Mucosa of rectum (tissue), 2 donors: ENCODE measurements at regions not wholly inside any gene's neighbourhood (a gene's known extent, or its start where the extent isn't known, plus 50 kb on each side); places are given as distances from the start of the nearest gene placed in this dataset.
"Not testable (repeated sequence)": the region's sequence is repeated elsewhere in the genome, so short reads cannot be mapped to it uniquely, and the experiment has no call there.

ENCODE experiments used
- H3K27ac ChIP-seq, 2 donors: one replicate each; pipeline ENCODE4 v1.7.0; 2013; ENCODE audit warnings: inconsistent platforms in 2 of 2, low read depth in 2 of 2, low read length in 2 of 2
- H3K27me3 ChIP-seq, 2 donors: one replicate each; pipeline ENCODE4 v1.7.0; 2013; ENCODE audit warnings: low read length in 2 of 2; ENCODE audit not compliant: control insufficient read depth in 2 of 2, insufficient read depth in 2 of 2
- H3K36me3 ChIP-seq, 2 donors: one replicate each; pipeline ENCODE4 v1.7.0; 2013; ENCODE audit warnings: low read length in 2 of 2; ENCODE audit not compliant: control insufficient read depth in 2 of 2, insufficient read depth in 2 of 2
- H3K4me1 ChIP-seq, 2 donors: one replicate each; pipeline ENCODE4 v1.7.0; 2013; ENCODE audit warnings: low read length in 2 of 2, mild to moderate bottlenecking in 1 of 2; ENCODE audit not compliant: control insufficient read depth in 2 of 2, insufficient read depth in 2 of 2
- H3K4me3 ChIP-seq, 2 donors: one replicate each; pipeline ENCODE4 v1.7.0; 2013; ENCODE audit warnings: low read length in 2 of 2
- H3K9ac ChIP-seq, 2 donors: one replicate each; pipeline ENCODE4 v1.7.0; 2013; ENCODE audit warnings: low read length in 2 of 2, low read depth in 1 of 2, mild to moderate bottlenecking in 1 of 2
- H3K9me3 ChIP-seq, 2 donors: one replicate each; pipeline ENCODE4 v1.7.0; 2013; ENCODE audit warnings: low read length in 2 of 2; ENCODE audit not compliant: control insufficient read depth in 2 of 2
- donor health status: healthy.
- donor health status: Normal muscosa, but diverticular disease.

- H3K4me1 ChIP-seq: peaks cover 0 to 4% of the 10 kb centered on the region in 2 donors
- H3K9ac ChIP-seq: no peak overlapping the region
- no peak overlapping the region for H3K27ac ChIP-seq
- H3K9me3 ChIP-seq: no peaks in the 10 kb centered on the region
- no peak overlapping the region for H3K4me3 ChIP-seq
- peaks cover 3 to 14% of the 10 kb centered on the region in 2 donors for H3K27me3 ChIP-seq
- H3K36me3 ChIP-seq: no peaks in the 10 kb centered on the region
Observed at GRCh38 chr17:77061669-77062068, 79.1 kb upstream of the SEC14L1 start.

DNA sequence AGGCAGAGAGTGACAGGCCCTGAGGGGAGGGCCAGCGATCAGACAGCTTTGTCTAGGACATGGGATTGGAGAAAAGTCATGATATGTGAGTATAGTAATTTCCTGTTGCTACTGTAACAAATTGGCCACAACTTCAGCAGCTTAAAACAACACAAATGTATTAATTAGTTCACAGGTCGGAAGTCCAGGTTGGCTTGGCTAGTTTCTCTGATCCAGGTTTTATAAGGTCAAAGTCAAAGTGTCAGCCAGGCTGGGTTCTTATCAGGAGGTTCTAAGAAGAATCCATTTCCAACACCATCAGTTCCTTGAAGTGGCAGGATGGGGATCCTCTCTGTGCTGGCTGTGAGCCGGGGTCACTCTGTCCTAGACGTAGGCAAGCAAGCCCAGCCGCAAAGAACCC lies 76.2 kb upstream of the SEC14L1 start:
- Histone ChIP-seq H3K9me3 (no peaks in the 10 kb centered on the region), H3K4me1 (peaks cover 0 to 4% of the 10 kb centered on the region in 2 donors), H3K27me3 (peaks cover 0 to 12% of the 10 kb centered on the region in 2 donors), H3K36me3 (no peaks in the 10 kb centered on the region), H3K27ac (no peak overlapping the region), H3K9ac (no peak overlapping the region), H3K4me3 (no peak overlapping the region)

- Histone ChIP-seq H3K4me3 (no peak overlapping the region), H3K27me3 (peaks cover 0 to 7% of the 10 kb centered on the region in 2 donors), H3K36me3 (no peaks in the 10 kb centered on the region), H3K9me3 (no peaks in the 10 kb centered on the region), H3K27ac (no peak overlapping the region), H3K4me1 (peaks cover 0 to 4% of the 10 kb centered on the region in 2 donors), H3K9ac (no peak overlapping the region)
Observed at GRCh38 chr17:77066165-77066564, 74.6 kb upstream of the SEC14L1 start.

DNA sequence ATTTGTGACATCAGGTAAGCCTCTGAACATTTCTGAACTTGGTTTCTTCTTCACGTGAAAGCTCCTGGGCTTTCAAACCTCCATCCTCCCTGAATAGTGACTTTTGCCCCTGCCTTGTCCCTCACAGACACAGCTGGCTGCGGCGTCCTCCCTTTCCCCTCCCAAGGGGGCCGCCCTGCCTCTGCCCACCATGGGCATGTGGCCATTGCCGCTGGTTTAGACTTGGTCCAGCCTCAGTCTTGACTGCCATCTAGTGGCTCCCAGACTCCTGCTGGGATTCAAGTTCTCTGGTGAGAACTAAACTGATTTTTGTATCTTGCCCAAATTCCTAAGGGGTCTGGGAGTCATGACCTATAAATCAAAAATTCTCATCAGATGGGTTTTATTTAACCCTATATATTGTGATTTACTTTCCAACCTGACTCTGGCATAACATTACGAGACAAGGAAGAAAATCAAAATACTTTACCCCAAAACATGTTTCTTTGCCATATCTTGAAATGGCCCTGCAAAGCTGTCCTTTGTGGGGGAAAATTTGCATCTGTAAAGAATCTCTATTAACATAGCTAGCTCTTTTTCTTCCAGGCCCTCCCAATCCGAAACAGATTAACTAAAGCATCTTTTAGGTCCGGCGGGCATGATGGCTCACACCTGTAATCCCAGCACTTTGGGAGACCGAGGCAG lies 73.9 kb upstream of the SEC14L1 start:
- H3K27ac ChIP-seq, H3K9me3 ChIP-seq, H3K4me3 ChIP-seq, H3K9ac ChIP-seq, H3K27me3 ChIP-seq, H3K4me1 ChIP-seq, H3K36me3 ChIP-seq: not testable (repeated sequence)

GRCh38 chr17:77068915-77069314 lies 71.9 kb upstream of the SEC14L1 start:
- Histone ChIP-seq H3K9ac (no peak overlapping the region), H3K9me3 (no peaks in the 10 kb centered on the region), H3K4me3 (no peak overlapping the region), H3K4me1 (peaks cover 0 to 4% of the 10 kb centered on the region in 2 donors), H3K27me3 (peaks cover 5 to 13% of the 10 kb centered on the region in 2 donors), H3K36me3 (no peaks in the 10 kb centered on the region), H3K27ac (no peak overlapping the region)

GRCh38 chr17:77070888-77071279 lies 69.9 kb upstream of the SEC14L1 start:
- no peak overlapping the region for H3K27ac ChIP-seq
- H3K36me3 ChIP-seq: no peaks in the 10 kb centered on the region
- H3K27me3 ChIP-seq: peaks cover 9 to 10% of the 10 kb centered on the region in 2 donors
- H3K4me1 ChIP-seq: no peaks in the 10 kb centered on the region
- no peak overlapping the region for H3K9ac ChIP-seq
- H3K4me3 ChIP-seq: no peak overlapping the region
- no peaks in the 10 kb centered on the region for H3K9me3 ChIP-seq

- no peak overlapping the region for H3K9ac ChIP-seq
- H3K4me1 ChIP-seq: no peaks in the 10 kb centered on the region
- no peaks in the 10 kb centered on the region for H3K36me3 ChIP-seq
- peaks cover 11 to 15% of the 10 kb centered on the region in 2 donors for H3K27me3 ChIP-seq
- no peak overlapping the region for H3K27ac ChIP-seq
- H3K9me3 ChIP-seq: no peaks in the 10 kb centered on the region
- no peak overlapping the region for H3K4me3 ChIP-seq
Observed at GRCh38 chr17:77071925-77072490, 68.8 kb upstream of the SEC14L1 start.

- H3K27ac ChIP-seq: no peak overlapping the region
- peaks cover 11 to 18% of the 10 kb centered on the region in 2 donors for H3K27me3 ChIP-seq
Observed at GRCh38 chr17:77072670-77073069, 68.1 kb upstream of the SEC14L1 start.

GRCh38 chr17:77074681-77075080 lies 66.1 kb upstream of the SEC14L1 start:
- no peaks in the 10 kb centered on the region for H3K9me3 ChIP-seq
- H3K4me1 ChIP-seq: no peaks in the 10 kb centered on the region
- no peak overlapping the region for H3K4me3 ChIP-seq
- no peak overlapping the region for H3K27ac ChIP-seq
- H3K27me3 ChIP-seq: peaks cover 8 to 21% of the 10 kb centered on the region in 2 donors
- no peak overlapping the region for H3K9ac ChIP-seq
- H3K36me3 ChIP-seq: no peaks in the 10 kb centered on the region

More at GRCh38 chr17:77072670-77073069, 68.1 kb upstream of the SEC14L1 start:
- no peaks in the 10 kb centered on the region for H3K4me1 ChIP-seq
- no peaks in the 10 kb centered on the region for H3K36me3 ChIP-seq
- no peaks in the 10 kb centered on the region for H3K9me3 ChIP-seq
- H3K4me3 ChIP-seq: no peak overlapping the region
- H3K9ac ChIP-seq: no peak overlapping the region

DNA sequence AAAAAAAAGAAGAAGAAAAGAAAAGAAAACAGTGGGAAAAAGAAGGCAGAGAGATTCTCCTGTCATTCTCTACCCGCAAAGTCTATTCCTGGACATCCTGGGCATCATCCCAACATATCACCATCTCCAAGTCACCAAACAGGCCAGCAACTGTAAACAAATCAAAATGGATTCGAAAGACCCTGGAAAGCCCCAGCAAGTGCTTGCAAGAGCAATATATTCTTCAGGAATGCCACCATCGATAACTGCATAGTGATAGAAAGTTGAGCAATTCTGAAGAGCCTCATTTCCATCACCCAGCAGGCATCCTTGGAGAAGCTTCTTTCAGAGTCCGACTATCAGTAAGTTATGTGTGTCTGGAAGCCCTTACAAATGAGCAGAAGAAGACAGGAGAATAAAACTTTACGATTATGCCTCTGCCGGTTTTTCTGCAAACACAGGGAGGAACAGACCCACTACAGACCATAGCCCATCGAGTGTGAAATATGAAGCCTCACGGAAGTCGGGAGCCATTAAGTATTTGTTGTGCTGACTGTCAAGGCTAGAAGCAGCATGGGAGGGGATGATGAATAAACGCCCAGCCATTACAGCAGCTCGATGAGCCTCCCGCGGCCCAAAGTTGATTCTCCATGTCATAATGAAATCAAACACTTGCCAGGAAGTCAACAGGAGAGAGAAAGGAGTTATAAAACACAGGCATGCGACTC lies 64.5 kb upstream of the SEC14L1 start:
- peaks cover 8 to 21% of the 10 kb centered on the region in 2 donors for H3K27me3 ChIP-seq
- H3K36me3 ChIP-seq: no peaks in the 10 kb centered on the region
- no peak overlapping the region for H3K27ac ChIP-seq
- no peak overlapping the region for H3K4me3 ChIP-seq
- no peak overlapping the region for H3K9ac ChIP-seq
- no peaks in the 10 kb centered on the region for H3K4me1 ChIP-seq
- H3K9me3 ChIP-seq: no peaks in the 10 kb centered on the region
